GM12878 (cell line): ENCODE measurements at regions not wholly inside any gene's neighbourhood (a gene's known extent, or its start where the extent isn't known, plus 50 kb on each side); places are given as distances from the start of the nearest gene placed in this dataset.

Experiments
- ATAC-seq: fragments of 200-7000 bp; cut with Tn5 transposase; 3 replicates; pipeline ENCODE4 v1.9.1; 2020; ENCODE audit warnings: mild to moderate bottlenecking, moderate library complexity
- BruUV-seq: library from RNA; stranded (reverse); fragments of 400-500 nt; replicated peaks from 2 replicates; lab custom pipeline; 2021; lab: Mats Ljungman, UMichigan
- CTCF ChIA-PET: fragments of 300-600 bp; sonication (Branson Sonifier 250); formaldehyde crosslinking; extraction: SDS; loops from one replicate; lab custom pipeline; 2021; ENCODE audit warnings: inconsistent platforms; lab: Yijun Ruan, JAX
- POLR2A ChIA-PET: fragments of 350-600 bp; formaldehyde crosslinking; extraction: SDS; loops from one replicate; lab custom pipeline; 2021; ENCODE audit warnings: inconsistent platforms; lab: Charles Lee
- RAD21 ChIA-PET: fragments of 300-600 bp; sonication (Branson Sonifier 250); formaldehyde crosslinking; loops from one replicate; lab custom pipeline; 2023; ENCODE audit warnings: antibody characterized with exemption; ENCODE audit not compliant: unreplicated experiment; lab: Charles Lee
- SMC1A ChIA-PET: fragments of 300-600 bp; sonication (Branson Sonifier 250); formaldehyde crosslinking; loops from one replicate; lab custom pipeline; 2023; ENCODE audit not compliant: unreplicated experiment, uncharacterized antibody; lab: Charles Lee
- DNase-seq: peaks from one replicate; pipeline ENCODE4 v3.0.0-alpha.2; 2011; ENCODE audit warnings: low read depth, low spot score
- FAIRE-seq: peaks from 3 replicates; lab custom pipeline; 2011; peaks lifted over from hg19 to GRCh38; lab: Jason Lieb, UNC
- H2AFZ ChIP-seq: 2 replicates; pipeline ENCODE4 v1.6.0; 2011; ENCODE audit warnings: low read depth, low read length, control low read depth; ENCODE audit not compliant: control insufficient read depth
- H3K27ac ChIP-seq: 2 replicates; pipeline ENCODE4 v1.5.1; 2011; ENCODE audit warnings: control low read depth; ENCODE audit not compliant: control insufficient read depth, insufficient read depth
- H3K27me3 ChIP-seq, 2 experiments: replicated peaks in 1 of 2; 2 replicates each; pipeline versions ENCODE4 v1.6.0 to v1.6.1; 2011; ENCODE audit warnings: low read length in 1 of 2; ENCODE audit not compliant: control insufficient read depth in 2 of 2, insufficient read depth in 2 of 2
- H3K36me3 ChIP-seq, 2 experiments: 2 replicates each; pipeline ENCODE4 v1.5.1; 2011; ENCODE audit warnings: low read length in 1 of 2; ENCODE audit not compliant: control insufficient read depth in 2 of 2, insufficient read depth in 2 of 2
- H3K4me1 ChIP-seq: 2 replicates; pipeline ENCODE4 v1.6.1; 2011; ENCODE audit warnings: mild to moderate bottlenecking, low read length, moderate library complexity, mixed read lengths; ENCODE audit not compliant: control insufficient read depth, insufficient read depth
- H3K4me2 ChIP-seq: 2 replicates; pipeline ENCODE4 v1.6.0; 2011; ENCODE audit warnings: control low read depth; ENCODE audit not compliant: control insufficient read depth, insufficient read depth
- H3K4me3 ChIP-seq: fragments of 200-600 bp; sonication (generic); 2 replicates; pipeline ENCODE4 v1.5.1; 2016
- H3K79me2 ChIP-seq: 2 replicates; pipeline ENCODE4 v1.6.0; 2011; ENCODE audit warnings: low read length; ENCODE audit not compliant: control insufficient read depth, insufficient read depth
- H3K9ac ChIP-seq: 2 replicates; pipeline ENCODE4 v1.8.0; 2011; ENCODE audit warnings: low read length, control low read depth, mixed read lengths; ENCODE audit not compliant: control insufficient read depth, insufficient read depth
- H3K9me3 ChIP-seq: replicated peaks from 3 replicates; pipeline ENCODE4 v1.5.1; 2011; ENCODE audit warnings: mild to moderate bottlenecking, low read length; ENCODE audit not compliant: control insufficient read depth, insufficient read depth
- H4K20me1 ChIP-seq: 2 replicates; pipeline ENCODE4 v1.6.0; 2011; ENCODE audit not compliant: control insufficient read depth, insufficient read depth
- ASH2L ChIP-seq: fragments of 300-600, 200-600 bp; sonication (generic); IDR thresholded peaks from 2 replicates; pipeline ENCODE4 v1.6.1; 2017; ENCODE audit warnings: low read depth, mild to moderate bottlenecking, borderline replicate concordance
- BACH1 ChIP-seq: fragments of 450-650 bp; IDR thresholded peaks from 2 replicates; pipeline ENCODE4 v1.6.1; 2017; ENCODE audit warnings: mild to moderate bottlenecking, borderline replicate concordance
- BMI1 ChIP-seq: fragments of 450-650 bp; IDR thresholded peaks from 2 replicates; pipeline ENCODE4 v1.6.1; 2016; ENCODE audit warnings: mild to moderate bottlenecking, moderate library complexity, borderline replicate concordance
- CBX3 ChIP-seq: fragments of 200-600 bp; sonication (generic); IDR thresholded peaks from 2 replicates; pipeline ENCODE4 v1.6.1; 2016; ENCODE audit warnings: low read depth, borderline replicate concordance
- CEBPB ChIP-seq, 2 experiments: fragments of 150-350 bp in 1 of 2; IDR thresholded peaks; 2 replicates each; pipeline ENCODE4 v1.6.1; 2012 to 2014; ENCODE audit warnings: low read depth in 2 of 2, low read length in 2 of 2, borderline replicate concordance in 1 of 2, inconsistent platforms in 1 of 2
- CHD4 ChIP-seq: fragments of 200-600 bp; sonication (generic); IDR thresholded peaks from 2 replicates; pipeline ENCODE4 v1.6.1; 2016; ENCODE audit warnings: mild to moderate bottlenecking
- EP300 ChIP-seq, 2 experiments: fragments of 150-350 bp in 1 of 2; IDR thresholded peaks; 2 replicates each; pipeline ENCODE4 v1.6.1; 2011 to 2012; ENCODE audit warnings: low read depth in 2 of 2, low read length in 2 of 2, borderline replicate concordance in 1 of 2, improper control_type of control experiment in 1 of 2, inconsistent platforms in 1 of 2; ENCODE audit not compliant: control insufficient read depth in 1 of 2
- HDAC6 ChIP-seq: fragments of 200-600 bp; sonication (generic); IDR thresholded peaks from one replicate; pipeline ENCODE4 v1.8.0; 2017; ENCODE audit warnings: antibody characterized with exemption; ENCODE audit not compliant: unreplicated experiment
- KAT2A ChIP-seq: conservative IDR thresholded peaks from 2 replicates; pipeline ENCODE4 v1.6.1; 2011; ENCODE audit warnings: low read depth, low read length; ENCODE audit not compliant: control insufficient read depth
- LARP7 ChIP-seq: fragments of 450-650 bp; IDR thresholded peaks from 2 replicates; pipeline ENCODE4 v1.6.1; 2017; ENCODE audit warnings: mild to moderate bottlenecking
- NFYA ChIP-seq: IDR thresholded peaks from 2 replicates; pipeline ENCODE4 v1.6.1; 2011; ENCODE audit warnings: low read depth, mild to moderate bottlenecking, low read length, improper control_type of control experiment, borderline replicate concordance
- RBBP5 ChIP-seq: fragments of 200-600 bp; sonication (generic); conservative IDR thresholded peaks from 2 replicates; pipeline ENCODE4 v1.6.1; 2016
- RELA ChIP-seq: fragments of 450-650 bp; IDR thresholded peaks from 2 replicates; pipeline ENCODE4 v1.8.0; 2014; ENCODE audit warnings: borderline replicate concordance; ENCODE audit not compliant: partially characterized antibody
- SREBF1 ChIP-seq: IDR thresholded peaks from 2 replicates; pipeline ENCODE4 v1.6.1; 2012; ENCODE audit warnings: mild to moderate bottlenecking, low read length
- STAT3 ChIP-seq: IDR thresholded peaks from 2 replicates; pipeline ENCODE4 v1.6.1; 2011; ENCODE audit warnings: low read depth, low read length, improper control_type of control experiment
- YY1 ChIP-seq: IDR thresholded peaks from 2 replicates; pipeline ENCODE4 v1.6.1; 2011; ENCODE audit warnings: low read depth, mild to moderate bottlenecking, low read length
- WGBS: methylation state at CpG from one replicate; pipeline ENCODE4 v1.1.6; 2016; ENCODE audit warnings: low lambda C conversion rate; ENCODE audit not compliant: insufficient replicate concordance, insufficient coverage; ENCODE audit errors: missing lambda C conversion rate; 5-methylcytosine and 5-hydroxymethylcytosine counted together
- in situ Hi-C: fragments of 300-500 bp; cut with MboI; formaldehyde crosslinking; loops from 9 replicates; pipeline ENCODE4 v1.14.3; 2018; ENCODE audit warnings: mixed read lengths
- intact Hi-C: fragments of 100-400 bp; cut with micrococcal nuclease; formaldehyde crosslinking; loops from one replicate; pipeline ENCODE4 v1.14.2; 2022; ENCODE audit not compliant: unreplicated experiment
- TF ChIP-seq, protein P1 (sequence below): IDR thresholded peaks from 2 replicates; pipeline ENCODE4 v1.6.1; 2012; ENCODE audit warnings: mild to moderate bottlenecking, low read depth, low read length

DNA sequence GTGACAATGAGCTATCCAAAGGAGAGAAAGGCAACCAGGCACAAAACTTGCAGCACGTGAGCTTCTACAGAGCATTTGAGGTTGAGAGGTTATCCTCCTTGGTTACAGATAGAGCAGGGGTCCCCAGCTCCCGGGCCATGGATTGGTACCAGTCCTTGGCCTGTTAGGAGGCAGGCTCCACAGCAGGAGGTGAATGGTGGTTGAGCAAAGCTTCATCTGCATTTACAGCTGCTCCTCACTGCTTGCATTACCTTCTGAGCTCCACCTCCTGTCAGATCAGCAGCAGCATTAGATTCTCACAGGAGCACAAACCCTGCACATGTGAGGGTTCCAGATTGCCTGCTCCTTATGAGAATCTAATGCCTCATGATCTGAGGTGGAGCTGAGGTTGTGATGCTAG is 57.8 kb upstream of the ST8SIA3 start:
- no peaks in the 10 kb centered on the region; a peak in 2 of 4 replicates for H3K27me3 ChIP-seq
- no TSS peak for BruUV-seq
- H3K9ac ChIP-seq: no peak overlapping the region
- no peaks in the 10 kb centered on the region for H3K36me3 ChIP-seq
- H2AFZ ChIP-seq: no peak overlapping the region
- FAIRE-seq: no peak
- 0% methylated on average over 2 of the region's 2 CpGs for WGBS
- CTCF ChIA-PET: interaction anchor here (0.7 to 0.9 kb wide), 3 partner anchors 28 to 380 kb away, joined by 3 read pairs; no protein-coding TSS in a partner anchor
- in situ Hi-C loops (no loop called here), intact Hi-C loops (no loop called here)
- no peak overlapping the region for H3K27ac ChIP-seq
- H4K20me1 ChIP-seq: no peaks in the 10 kb centered on the region
- H3K79me2 ChIP-seq: no peaks in the 10 kb centered on the region
- no peak overlapping the region for H3K4me2 ChIP-seq
- RAD21 ChIA-PET: no interaction called here
- no peaks in the 10 kb centered on the region for H3K9me3 ChIP-seq
- ATAC-seq: no peak
- no peak overlapping the region for H3K4me3 ChIP-seq
- POLR2A ChIA-PET: no interaction called here
- TF ChIP-seq BACH1 (no peak), EP300 (IDR thresholded peaks at IDR 0.05; ENCODE audit: borderline replicate concordance in 1 of 2, control insufficient read depth in 1 of 2, low read depth in 2 of 2, low read length in 2 of 2) (no peak), STAT3 (no peak), SREBF1 (no peak), CHD4 (no peak), NFYA (no peak)
- SMC1A ChIA-PET: no interaction called here
- H3K4me1 ChIP-seq: no peaks in the 10 kb centered on the region
- no peak for DNase-seq

DNA sequence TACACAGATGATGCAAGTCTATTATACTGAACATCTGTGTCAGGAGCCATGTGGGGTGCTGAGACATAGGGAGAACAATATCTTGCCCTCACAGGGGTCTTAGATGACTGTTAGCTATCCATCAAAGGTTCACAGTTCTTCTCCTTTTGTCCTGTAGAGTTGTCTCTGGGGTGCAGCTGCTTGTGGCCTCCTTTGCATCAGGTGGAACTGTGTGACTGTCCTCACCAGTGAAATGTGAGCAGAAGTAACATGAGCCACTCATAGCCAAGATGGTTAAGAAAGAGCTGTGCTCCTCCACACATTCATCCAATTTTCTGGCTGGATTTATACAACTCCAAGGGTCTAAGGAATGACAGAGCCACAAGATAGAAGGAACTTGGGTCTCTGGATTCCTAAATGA is 56.0 kb upstream of the ST8SIA3 start:
- no TSS peak for BruUV-seq
- H3K79me2 ChIP-seq: no peaks in the 10 kb centered on the region
- in situ Hi-C loops (no loop called here), intact Hi-C loops (no loop called here)
- SMC1A ChIA-PET: no interaction called here
- ATAC-seq (no peak), DNase-seq (no peak), FAIRE-seq (no peak)
- H3K27ac ChIP-seq: no peak overlapping the region
- POLR2A ChIA-PET: no interaction called here
- no peaks in the 10 kb centered on the region for H3K9me3 ChIP-seq
- no peak overlapping the region for H2AFZ ChIP-seq
- H3K4me3 ChIP-seq: no peak overlapping the region
- no peaks in the 10 kb centered on the region for H4K20me1 ChIP-seq
- no peak overlapping the region for H3K4me2 ChIP-seq
- H3K27me3 ChIP-seq: peaks cover 0 to 2% of the 10 kb centered on the region in 2 experiments; a peak in 2 of 4 replicates
- CTCF ChIA-PET: no interaction called here
- H3K36me3 ChIP-seq: no peaks in the 10 kb centered on the region
- no peak overlapping the region for H3K9ac ChIP-seq
- H3K4me1 ChIP-seq: no peaks in the 10 kb centered on the region
- RAD21 ChIA-PET: no interaction called here
- TF ChIP-seq LARP7 (no peak), HDAC6 (no peak), CEBPB (IDR thresholded peaks at IDR 0.05; ENCODE audit: borderline replicate concordance in 1 of 2, low read depth in 2 of 2, low read length in 2 of 2) (no peak), BMI1 (no peak), YY1 (no peak), RELA (no peak), KAT2A (no peak), ASH2L (no peak), RBBP5 (no peak), CBX3 (no peak)
- TF ChIP-seq, protein P1, sequence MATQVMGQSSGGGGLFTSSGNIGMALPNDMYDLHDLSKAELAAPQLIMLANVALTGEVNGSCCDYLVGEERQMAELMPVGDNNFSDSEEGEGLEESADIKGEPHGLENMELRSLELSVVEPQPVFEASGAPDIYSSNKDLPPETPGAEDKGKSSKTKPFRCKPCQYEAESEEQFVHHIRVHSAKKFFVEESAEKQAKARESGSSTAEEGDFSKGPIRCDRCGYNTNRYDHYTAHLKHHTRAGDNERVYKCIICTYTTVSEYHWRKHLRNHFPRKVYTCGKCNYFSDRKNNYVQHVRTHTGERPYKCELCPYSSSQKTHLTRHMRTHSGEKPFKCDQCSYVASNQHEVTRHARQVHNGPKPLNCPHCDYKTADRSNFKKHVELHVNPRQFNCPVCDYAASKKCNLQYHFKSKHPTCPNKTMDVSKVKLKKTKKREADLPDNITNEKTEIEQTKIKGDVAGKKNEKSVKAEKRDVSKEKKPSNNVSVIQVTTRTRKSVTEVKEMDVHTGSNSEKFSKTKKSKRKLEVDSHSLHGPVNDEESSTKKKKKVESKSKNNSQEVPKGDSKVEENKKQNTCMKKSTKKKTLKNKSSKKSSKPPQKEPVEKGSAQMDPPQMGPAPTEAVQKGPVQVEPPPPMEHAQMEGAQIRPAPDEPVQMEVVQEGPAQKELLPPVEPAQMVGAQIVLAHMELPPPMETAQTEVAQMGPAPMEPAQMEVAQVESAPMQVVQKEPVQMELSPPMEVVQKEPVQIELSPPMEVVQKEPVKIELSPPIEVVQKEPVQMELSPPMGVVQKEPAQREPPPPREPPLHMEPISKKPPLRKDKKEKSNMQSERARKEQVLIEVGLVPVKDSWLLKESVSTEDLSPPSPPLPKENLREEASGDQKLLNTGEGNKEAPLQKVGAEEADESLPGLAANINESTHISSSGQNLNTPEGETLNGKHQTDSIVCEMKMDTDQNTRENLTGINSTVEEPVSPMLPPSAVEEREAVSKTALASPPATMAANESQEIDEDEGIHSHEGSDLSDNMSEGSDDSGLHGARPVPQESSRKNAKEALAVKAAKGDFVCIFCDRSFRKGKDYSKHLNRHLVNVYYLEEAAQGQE: no peak
